K562 (cell line): ENCODE measurements at regions not wholly inside any gene's neighbourhood (a gene's known extent, or its start where the extent isn't known, plus 50 kb on each side); places are given as distances from the start of the nearest gene placed in this dataset.

Source experiments
- CREB3 ChIP-seq: fragments of 450-650 bp; conservative IDR thresholded peaks from 2 replicates; pipeline ENCODE4 v1.6.1; 2016; ENCODE audit warnings: missing genetic modification characterization, low read depth, mild to moderate bottlenecking, missing compliant biosample characterization, moderate library complexity
- FOXJ2 ChIP-seq: fragments of 200-800 bp; sonication (Bioruptor generic); IDR thresholded peaks from 2 replicates; pipeline ENCODE4 v1.6.1; 2016; ENCODE audit warnings: missing genetic modification characterization, missing compliant biosample characterization
- MEIS2 ChIP-seq: fragments of 450-650 bp; IDR thresholded peaks from 2 replicates; pipeline ENCODE4 v1.6.1; 2014; ENCODE audit warnings: mild to moderate bottlenecking; ENCODE audit not compliant: partially characterized antibody
- NFRKB ChIP-seq: fragments of 450-650 bp; IDR thresholded peaks from 2 replicates; pipeline ENCODE4 v1.6.1; 2016; ENCODE audit warnings: low read depth
- NR3C1 ChIP-seq: sonication (generic); formaldehyde crosslinking; IDR thresholded peaks from 2 replicates; pipeline ENCODE4 v1.8.1; 2022; ENCODE audit warnings: missing genetic modification reagents
- NRF1 ChIP-seq, 2 experiments: fragments of 450-650 bp; IDR thresholded peaks in 1 of 2; conservative IDR thresholded peaks in 1 of 2; 2 replicates each; pipeline ENCODE4 v1.6.1; 2014; ENCODE audit warnings: mild to moderate bottlenecking in 2 of 2
- SMARCA4 ChIP-seq: fragments of 450-650 bp; IDR thresholded peaks from 2 replicates; pipeline ENCODE4 v1.6.1; 2016
- THRAP3 ChIP-seq: fragments of 450-650 bp; IDR thresholded peaks from 2 replicates; pipeline ENCODE4 v1.6.1; 2016; ENCODE audit warnings: mild to moderate bottlenecking, inconsistent platforms, borderline replicate concordance
- ZSCAN29 ChIP-seq: fragments of 450-650 bp; IDR thresholded peaks from 2 replicates; pipeline ENCODE4 v1.6.1; 2017
- TF ChIP-seq, protein P1 (sequence below): fragments of 450-650 bp; IDR thresholded peaks from 2 replicates; pipeline ENCODE4 v1.6.1; 2016; ENCODE audit warnings: mild to moderate bottlenecking, moderate library complexity
- TF ChIP-seq, protein P2 (sequence below): sonication (generic); formaldehyde crosslinking; IDR thresholded peaks from 2 replicates; pipeline ENCODE4 v1.8.0; 2022; ENCODE audit warnings: mild to moderate bottlenecking, missing genetic modification reagents

- no peak for TF ChIP-seq THRAP3
- TF ChIP-seq SMARCA4, result peak; percentile 63; the same call in 1 of the 2 replicates
- TF ChIP-seq, protein P1, sequence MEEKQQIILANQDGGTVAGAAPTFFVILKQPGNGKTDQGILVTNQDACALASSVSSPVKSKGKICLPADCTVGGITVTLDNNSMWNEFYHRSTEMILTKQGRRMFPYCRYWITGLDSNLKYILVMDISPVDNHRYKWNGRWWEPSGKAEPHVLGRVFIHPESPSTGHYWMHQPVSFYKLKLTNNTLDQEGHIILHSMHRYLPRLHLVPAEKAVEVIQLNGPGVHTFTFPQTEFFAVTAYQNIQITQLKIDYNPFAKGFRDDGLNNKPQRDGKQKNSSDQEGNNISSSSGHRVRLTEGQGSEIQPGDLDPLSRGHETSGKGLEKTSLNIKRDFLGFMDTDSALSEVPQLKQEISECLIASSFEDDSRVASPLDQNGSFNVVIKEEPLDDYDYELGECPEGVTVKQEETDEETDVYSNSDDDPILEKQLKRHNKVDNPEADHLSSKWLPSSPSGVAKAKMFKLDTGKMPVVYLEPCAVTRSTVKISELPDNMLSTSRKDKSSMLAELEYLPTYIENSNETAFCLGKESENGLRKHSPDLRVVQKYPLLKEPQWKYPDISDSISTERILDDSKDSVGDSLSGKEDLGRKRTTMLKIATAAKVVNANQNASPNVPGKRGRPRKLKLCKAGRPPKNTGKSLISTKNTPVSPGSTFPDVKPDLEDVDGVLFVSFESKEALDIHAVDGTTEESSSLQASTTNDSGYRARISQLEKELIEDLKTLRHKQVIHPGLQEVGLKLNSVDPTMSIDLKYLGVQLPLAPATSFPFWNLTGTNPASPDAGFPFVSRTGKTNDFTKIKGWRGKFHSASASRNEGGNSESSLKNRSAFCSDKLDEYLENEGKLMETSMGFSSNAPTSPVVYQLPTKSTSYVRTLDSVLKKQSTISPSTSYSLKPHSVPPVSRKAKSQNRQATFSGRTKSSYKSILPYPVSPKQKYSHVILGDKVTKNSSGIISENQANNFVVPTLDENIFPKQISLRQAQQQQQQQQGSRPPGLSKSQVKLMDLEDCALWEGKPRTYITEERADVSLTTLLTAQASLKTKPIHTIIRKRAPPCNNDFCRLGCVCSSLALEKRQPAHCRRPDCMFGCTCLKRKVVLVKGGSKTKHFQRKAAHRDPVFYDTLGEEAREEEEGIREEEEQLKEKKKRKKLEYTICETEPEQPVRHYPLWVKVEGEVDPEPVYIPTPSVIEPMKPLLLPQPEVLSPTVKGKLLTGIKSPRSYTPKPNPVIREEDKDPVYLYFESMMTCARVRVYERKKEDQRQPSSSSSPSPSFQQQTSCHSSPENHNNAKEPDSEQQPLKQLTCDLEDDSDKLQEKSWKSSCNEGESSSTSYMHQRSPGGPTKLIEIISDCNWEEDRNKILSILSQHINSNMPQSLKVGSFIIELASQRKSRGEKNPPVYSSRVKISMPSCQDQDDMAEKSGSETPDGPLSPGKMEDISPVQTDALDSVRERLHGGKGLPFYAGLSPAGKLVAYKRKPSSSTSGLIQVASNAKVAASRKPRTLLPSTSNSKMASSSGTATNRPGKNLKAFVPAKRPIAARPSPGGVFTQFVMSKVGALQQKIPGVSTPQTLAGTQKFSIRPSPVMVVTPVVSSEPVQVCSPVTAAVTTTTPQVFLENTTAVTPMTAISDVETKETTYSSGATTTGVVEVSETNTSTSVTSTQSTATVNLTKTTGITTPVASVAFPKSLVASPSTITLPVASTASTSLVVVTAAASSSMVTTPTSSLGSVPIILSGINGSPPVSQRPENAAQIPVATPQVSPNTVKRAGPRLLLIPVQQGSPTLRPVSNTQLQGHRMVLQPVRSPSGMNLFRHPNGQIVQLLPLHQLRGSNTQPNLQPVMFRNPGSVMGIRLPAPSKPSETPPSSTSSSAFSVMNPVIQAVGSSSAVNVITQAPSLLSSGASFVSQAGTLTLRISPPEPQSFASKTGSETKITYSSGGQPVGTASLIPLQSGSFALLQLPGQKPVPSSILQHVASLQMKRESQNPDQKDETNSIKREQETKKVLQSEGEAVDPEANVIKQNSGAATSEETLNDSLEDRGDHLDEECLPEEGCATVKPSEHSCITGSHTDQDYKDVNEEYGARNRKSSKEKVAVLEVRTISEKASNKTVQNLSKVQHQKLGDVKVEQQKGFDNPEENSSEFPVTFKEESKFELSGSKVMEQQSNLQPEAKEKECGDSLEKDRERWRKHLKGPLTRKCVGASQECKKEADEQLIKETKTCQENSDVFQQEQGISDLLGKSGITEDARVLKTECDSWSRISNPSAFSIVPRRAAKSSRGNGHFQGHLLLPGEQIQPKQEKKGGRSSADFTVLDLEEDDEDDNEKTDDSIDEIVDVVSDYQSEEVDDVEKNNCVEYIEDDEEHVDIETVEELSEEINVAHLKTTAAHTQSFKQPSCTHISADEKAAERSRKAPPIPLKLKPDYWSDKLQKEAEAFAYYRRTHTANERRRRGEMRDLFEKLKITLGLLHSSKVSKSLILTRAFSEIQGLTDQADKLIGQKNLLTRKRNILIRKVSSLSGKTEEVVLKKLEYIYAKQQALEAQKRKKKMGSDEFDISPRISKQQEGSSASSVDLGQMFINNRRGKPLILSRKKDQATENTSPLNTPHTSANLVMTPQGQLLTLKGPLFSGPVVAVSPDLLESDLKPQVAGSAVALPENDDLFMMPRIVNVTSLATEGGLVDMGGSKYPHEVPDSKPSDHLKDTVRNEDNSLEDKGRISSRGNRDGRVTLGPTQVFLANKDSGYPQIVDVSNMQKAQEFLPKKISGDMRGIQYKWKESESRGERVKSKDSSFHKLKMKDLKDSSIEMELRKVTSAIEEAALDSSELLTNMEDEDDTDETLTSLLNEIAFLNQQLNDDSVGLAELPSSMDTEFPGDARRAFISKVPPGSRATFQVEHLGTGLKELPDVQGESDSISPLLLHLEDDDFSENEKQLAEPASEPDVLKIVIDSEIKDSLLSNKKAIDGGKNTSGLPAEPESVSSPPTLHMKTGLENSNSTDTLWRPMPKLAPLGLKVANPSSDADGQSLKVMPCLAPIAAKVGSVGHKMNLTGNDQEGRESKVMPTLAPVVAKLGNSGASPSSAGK, result peak; percentile 23; the same call in 1 of the 2 replicates
- TF ChIP-seq FOXJ2 (tag), result peak; percentile 80; the same call in 1 of the 2 replicates
- TF ChIP-seq ZSCAN29, result no peak
- TF ChIP-seq MEIS2, result peak; percentile 33
- 0 out of 2 replicates have a peak, but pooled peaks have one; percentile 34 for TF ChIP-seq CREB3 (tag)
- TF ChIP-seq NFRKB, result peak; percentile 81; the same call in 1 of the 2 replicates
- no peak for TF ChIP-seq NR3C1
- TF ChIP-seq, protein P2, sequence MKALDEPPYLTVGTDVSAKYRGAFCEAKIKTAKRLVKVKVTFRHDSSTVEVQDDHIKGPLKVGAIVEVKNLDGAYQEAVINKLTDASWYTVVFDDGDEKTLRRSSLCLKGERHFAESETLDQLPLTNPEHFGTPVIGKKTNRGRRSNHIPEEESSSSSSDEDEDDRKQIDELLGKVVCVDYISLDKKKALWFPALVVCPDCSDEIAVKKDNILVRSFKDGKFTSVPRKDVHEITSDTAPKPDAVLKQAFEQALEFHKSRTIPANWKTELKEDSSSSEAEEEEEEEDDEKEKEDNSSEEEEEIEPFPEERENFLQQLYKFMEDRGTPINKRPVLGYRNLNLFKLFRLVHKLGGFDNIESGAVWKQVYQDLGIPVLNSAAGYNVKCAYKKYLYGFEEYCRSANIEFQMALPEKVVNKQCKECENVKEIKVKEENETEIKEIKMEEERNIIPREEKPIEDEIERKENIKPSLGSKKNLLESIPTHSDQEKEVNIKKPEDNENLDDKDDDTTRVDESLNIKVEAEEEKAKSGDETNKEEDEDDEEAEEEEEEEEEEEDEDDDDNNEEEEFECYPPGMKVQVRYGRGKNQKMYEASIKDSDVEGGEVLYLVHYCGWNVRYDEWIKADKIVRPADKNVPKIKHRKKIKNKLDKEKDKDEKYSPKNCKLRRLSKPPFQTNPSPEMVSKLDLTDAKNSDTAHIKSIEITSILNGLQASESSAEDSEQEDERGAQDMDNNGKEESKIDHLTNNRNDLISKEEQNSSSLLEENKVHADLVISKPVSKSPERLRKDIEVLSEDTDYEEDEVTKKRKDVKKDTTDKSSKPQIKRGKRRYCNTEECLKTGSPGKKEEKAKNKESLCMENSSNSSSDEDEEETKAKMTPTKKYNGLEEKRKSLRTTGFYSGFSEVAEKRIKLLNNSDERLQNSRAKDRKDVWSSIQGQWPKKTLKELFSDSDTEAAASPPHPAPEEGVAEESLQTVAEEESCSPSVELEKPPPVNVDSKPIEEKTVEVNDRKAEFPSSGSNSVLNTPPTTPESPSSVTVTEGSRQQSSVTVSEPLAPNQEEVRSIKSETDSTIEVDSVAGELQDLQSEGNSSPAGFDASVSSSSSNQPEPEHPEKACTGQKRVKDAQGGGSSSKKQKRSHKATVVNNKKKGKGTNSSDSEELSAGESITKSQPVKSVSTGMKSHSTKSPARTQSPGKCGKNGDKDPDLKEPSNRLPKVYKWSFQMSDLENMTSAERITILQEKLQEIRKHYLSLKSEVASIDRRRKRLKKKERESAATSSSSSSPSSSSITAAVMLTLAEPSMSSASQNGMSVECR (CRISPR knock-in tag), result no peak
- no peak for TF ChIP-seq NRF1 (conservative IDR thresholded peaks at IDR 0.05 in 1 of 2, IDR thresholded peaks at IDR 0.05 in 1 of 2)
Measured at GRCh38 chr4:74531963-74532794, 87.2 kb downstream of the AREG start (continued).
